Endodermal cell (in vitro differentiated cells): ENCODE measurements at regions not wholly inside any gene's neighbourhood (a gene's known extent, or its start where the extent isn't known, plus 50 kb on each side); places are given as distances from the start of the nearest gene placed in this dataset.
"Not testable (repeated sequence)": the region's sequence is repeated elsewhere in the genome, so short reads cannot be mapped to it uniquely, and the experiment has no call there.

ENCODE experiments used
- DNase-seq: peaks from one replicate; pipeline ENCODE4 v3.0.0-alpha.2; 2017
- H3K27ac ChIP-seq: 2 replicates; pipeline ENCODE4 v1.5.1; 2013; ENCODE audit warnings: mild to moderate bottlenecking, low read depth, low read length, moderate library complexity
- H3K27me3 ChIP-seq: 2 replicates; pipeline ENCODE4 v1.6.1; 2013; ENCODE audit warnings: mild to moderate bottlenecking, low read length, moderate library complexity; ENCODE audit not compliant: insufficient read depth, control insufficient read depth, poor library complexity, severe bottlenecking
- H3K36me3 ChIP-seq: 2 replicates; pipeline ENCODE4 v1.7.0; 2013; ENCODE audit warnings: mild to moderate bottlenecking, low read length, moderate library complexity; ENCODE audit not compliant: control insufficient read depth, insufficient read depth
- H3K4me1 ChIP-seq: one replicate; pipeline ENCODE4 v1.7.0; 2013; ENCODE audit warnings: low read length; ENCODE audit not compliant: control insufficient read depth, insufficient read depth
- H3K4me3 ChIP-seq: 2 replicates; pipeline ENCODE4 v1.5.1; 2013; ENCODE audit warnings: mild to moderate bottlenecking, low read length, moderate library complexity
- H3K9ac ChIP-seq: 2 replicates; pipeline ENCODE4 v1.6.1; 2013; ENCODE audit warnings: mild to moderate bottlenecking, low read length, moderate library complexity; ENCODE audit not compliant: poor library complexity, severe bottlenecking; ENCODE audit errors: extremely low read depth
- H3K9me3 ChIP-seq: 2 replicates; pipeline ENCODE4 v1.6.1; 2013; ENCODE audit warnings: mild to moderate bottlenecking, low read length, moderate library complexity; ENCODE audit not compliant: control insufficient read depth
- H3K27ac Mint-ChIP-seq: 2 replicates; pipeline ENCODE4 v1.8.0; 2020; ENCODE audit warnings: mixed read lengths
- H3K27me3 Mint-ChIP-seq: 2 replicates; pipeline ENCODE4 v1.8.0; 2021; ENCODE audit warnings: mild to moderate bottlenecking, mixed read lengths; ENCODE audit not compliant: insufficient read depth
- H3K36me3 Mint-ChIP-seq: 2 replicates; pipeline ENCODE4 v1.8.0; 2020; ENCODE audit warnings: low read depth, mixed read lengths
- H3K4me1 Mint-ChIP-seq: 2 replicates; pipeline ENCODE4 v1.8.0; 2020; ENCODE audit warnings: mixed read lengths
- H3K4me3 Mint-ChIP-seq: 2 replicates; pipeline ENCODE4 v1.8.0; 2020; ENCODE audit warnings: mild to moderate bottlenecking, moderate library complexity, mixed read lengths
- H3K9me3 Mint-ChIP-seq: 2 replicates; pipeline ENCODE4 v1.8.0; 2020; ENCODE audit warnings: mild to moderate bottlenecking, mixed read lengths
- CTCF ChIP-seq: fragments of 200-600 bp; sonication (generic); conservative IDR thresholded peaks from 2 replicates; pipeline ENCODE4 v1.5.0; 2021; ENCODE audit warnings: antibody characterized with exemption, mild to moderate bottlenecking
- WGBS, 2 experiments: methylation state at CpG; one replicate each; pipeline versions ENCODE4 v1.1.5 to v1.1.7; 2013; ENCODE audit warnings: missing lambda C conversion rate in 2 of 2, mixed read lengths in 1 of 2; ENCODE audit not compliant: insufficient coverage in 1 of 2, insufficient read length in 1 of 2; 5-methylcytosine and 5-hydroxymethylcytosine counted together

- H3K27me3 Mint-ChIP-seq = no peaks in the 10 kb centered on the region
- H3K4me3 Mint-ChIP-seq = no peak overlapping the region
- Histone ChIP-seq H3K36me3 (no peaks in the 10 kb centered on the region), H3K27me3 (no peaks in the 10 kb centered on the region), H3K4me3 (no peak overlapping the region), H3K27ac (no peak overlapping the region), H3K9me3 (no peaks in the 10 kb centered on the region), H3K4me1 (no peaks in the 10 kb centered on the region), H3K9ac (no peak overlapping the region)
- no peaks in the 10 kb centered on the region for H3K36me3 Mint-ChIP-seq
- H3K9me3 Mint-ChIP-seq = no peaks in the 10 kb centered on the region
- no peak for TF ChIP-seq CTCF
- WGBS, 2 experiments = 88 to 98% methylated on average over 3 to 5 of the region's 5 CpGs
- DNase-seq = no peak
- H3K4me1 Mint-ChIP-seq = no peaks in the 10 kb centered on the region
- H3K27ac Mint-ChIP-seq = no peak overlapping the region
Measured at GRCh38 chr4:160353548-160353947, 1250.7 kb downstream of the RAPGEF2 start.

- no peak overlapping the region for H3K4me3 ChIP-seq
- no peak for DNase-seq
- no peak overlapping the region for H3K4me3 Mint-ChIP-seq
- H3K27me3 ChIP-seq = no peaks in the 10 kb centered on the region
- WGBS, 2 experiments = 82 to 83% methylated on average over 3 of the region's 3 CpGs
- no peaks in the 10 kb centered on the region for H3K4me1 Mint-ChIP-seq
- no peaks in the 10 kb centered on the region for H3K36me3 Mint-ChIP-seq
- no peaks in the 10 kb centered on the region for H3K9me3 ChIP-seq
- no peaks in the 10 kb centered on the region for H3K27me3 Mint-ChIP-seq
- H3K27ac Mint-ChIP-seq = no peak overlapping the region
- peaks cover 23% of the 10 kb centered on the region for H3K9me3 Mint-ChIP-seq
- H3K27ac ChIP-seq = no peak overlapping the region
- no peak for TF ChIP-seq CTCF
- no peaks in the 10 kb centered on the region for H3K36me3 ChIP-seq
- H3K4me1 ChIP-seq = no peaks in the 10 kb centered on the region
- H3K9ac ChIP-seq = no peak overlapping the region
Measured at GRCh38 chr4:160362478-160362877, 1259.6 kb downstream of the RAPGEF2 start.

GRCh38 chr4:160364217-160364616 lies 1261.3 kb downstream of the RAPGEF2 start:
- Mint-ChIP-seq H3K27ac (no peak overlapping the region), H3K27me3 (no peaks in the 10 kb centered on the region), H3K4me3 (no peak overlapping the region), H3K36me3 (no peaks in the 10 kb centered on the region), H3K9me3 (peaks cover 23% of the 10 kb centered on the region), H3K4me1 (no peaks in the 10 kb centered on the region)
- Histone ChIP-seq H3K36me3 (no peaks in the 10 kb centered on the region), H3K4me1 (no peaks in the 10 kb centered on the region), H3K4me3 (no peak overlapping the region), H3K27me3 (no peaks in the 10 kb centered on the region), H3K27ac (no peak overlapping the region), H3K9me3 (no peaks in the 10 kb centered on the region), H3K9ac (no peak overlapping the region)
- no peak for TF ChIP-seq CTCF
- no peak for DNase-seq

GRCh38 chr4:160364665-160365064 lies 1261.8 kb downstream of the RAPGEF2 start:
- not testable (repeated sequence) for H3K36me3 ChIP-seq, DNase-seq, H3K27ac Mint-ChIP-seq, H3K4me3 Mint-ChIP-seq, H3K4me1 ChIP-seq, H3K4me3 ChIP-seq, H3K27me3 Mint-ChIP-seq, H3K9me3 ChIP-seq, H3K36me3 Mint-ChIP-seq, H3K27me3 ChIP-seq, H3K4me1 Mint-ChIP-seq, H3K27ac ChIP-seq, H3K9ac ChIP-seq
- 72 to 100% methylated on average over 2 to 5 of the region's 6 CpGs for WGBS, 2 experiments
- peaks cover 23% of the 10 kb centered on the region for H3K9me3 Mint-ChIP-seq
